ENCODE measurements at regions not wholly inside any gene's neighbourhood (a gene's known extent, or its start where the extent isn't known, plus 50 kb on each side); places are given as distances from the start of the nearest gene placed in this dataset.
"Not testable (repeated sequence)": the region's sequence is repeated elsewhere in the genome, so short reads cannot be mapped to it uniquely, and the experiment has no call there.

DNA sequence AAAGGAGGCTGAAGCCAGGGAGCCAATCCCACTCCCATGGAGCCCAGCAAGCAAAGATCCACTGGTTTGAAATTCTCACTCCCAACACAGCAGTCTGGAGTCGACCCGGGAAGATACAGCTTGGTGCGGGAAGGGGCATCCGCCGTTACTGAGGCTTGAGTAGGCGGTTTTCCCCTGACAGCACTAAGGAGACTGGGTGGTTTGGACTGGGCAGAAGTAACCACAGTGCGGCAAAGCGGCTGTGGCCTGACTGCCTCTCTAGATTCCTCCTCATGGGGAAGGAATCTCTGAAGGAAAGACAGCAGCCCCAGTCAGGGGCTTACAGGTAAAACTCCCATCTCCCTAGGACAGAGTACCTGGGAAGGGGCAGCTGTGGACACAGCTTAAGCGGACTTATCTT, 261.6 kb upstream of the KYNU start:
- Histone ChIP-seq H3K4me3 (ENCODE audit: low read length) (no peak overlapping the region), H3K27me3 (ENCODE audit: insufficient read depth, low read length) (no peaks in the 10 kb centered on the region)

DNA sequence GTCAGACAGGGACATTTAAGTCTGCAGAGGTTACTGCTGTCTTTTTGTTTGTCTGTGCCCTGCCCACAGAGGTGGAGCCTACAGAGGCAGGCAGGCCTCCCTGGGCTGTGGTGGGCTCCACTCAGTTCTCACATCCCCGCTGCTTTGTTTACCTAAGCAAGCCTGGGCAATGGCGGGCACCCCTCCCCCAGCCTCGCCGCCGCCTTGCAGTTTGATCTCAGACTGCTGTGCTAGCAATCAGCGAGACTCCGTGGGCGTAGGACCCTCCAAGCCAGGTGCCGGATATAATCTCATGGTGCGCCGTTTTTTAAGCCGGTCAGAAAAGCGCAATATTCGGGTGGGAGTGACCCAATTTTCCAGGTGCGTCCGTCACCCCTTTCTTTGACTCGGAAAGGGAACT, 264.3 kb upstream of the KYNU start:
- H3K27me3 ChIP-seq (ENCODE audit: insufficient read depth, low read length); H3K4me1 ChIP-seq (ENCODE audit: insufficient read depth, low read length); H3K4me3 ChIP-seq (ENCODE audit: low read length); H3K27ac ChIP-seq (ENCODE audit: low read length); H3K9me3 ChIP-seq (ENCODE audit: insufficient read depth, low read depth, low read length); H3K36me3 ChIP-seq (ENCODE audit: insufficient read depth, low read depth, low read length); H3K9ac ChIP-seq (ENCODE audit: low read depth, low read length): not testable (repeated sequence)

More for the DNA sequence above, 261.6 kb upstream of the KYNU start:
- Histone ChIP-seq H3K4me1 (ENCODE audit: insufficient read depth, low read length) (no peaks in the 10 kb centered on the region), H3K36me3 (ENCODE audit: insufficient read depth, low read depth, low read length) (no peaks in the 10 kb centered on the region), H3K9ac (ENCODE audit: low read depth, low read length) (no peak overlapping the region), H3K27ac (ENCODE audit: low read length) (no peak overlapping the region), H3K9me3 (ENCODE audit: insufficient read depth, low read depth, low read length) (no peaks in the 10 kb centered on the region)

DNA sequence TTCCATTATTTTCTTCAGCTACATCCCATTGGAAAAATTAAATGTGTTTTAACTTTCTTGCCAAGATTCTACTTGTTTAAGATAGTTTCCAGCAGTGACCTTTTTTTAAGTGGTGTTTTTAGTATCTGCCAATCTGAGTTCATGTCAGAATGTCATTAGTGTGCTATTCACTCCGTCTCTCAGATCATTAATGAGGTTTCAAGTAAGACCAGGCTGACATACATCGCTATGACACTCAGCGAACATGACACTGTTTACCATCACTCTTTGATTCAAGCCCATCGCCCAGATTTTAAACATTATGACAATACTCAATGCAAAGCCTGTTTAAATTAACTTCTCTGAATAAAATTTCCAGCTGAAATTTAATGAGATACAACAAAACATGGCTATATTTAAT, 272.0 kb upstream of the KYNU start:
- no peaks in the 10 kb centered on the region for H3K4me1 ChIP-seq (ENCODE audit: insufficient read depth, low read length)
- no peaks in the 10 kb centered on the region for H3K27me3 ChIP-seq (ENCODE audit: insufficient read depth, low read length)
- H3K27ac ChIP-seq (ENCODE audit: low read length) = no peak overlapping the region
- H3K4me3 ChIP-seq (ENCODE audit: low read length) = no peak overlapping the region
- H3K9ac ChIP-seq (ENCODE audit: low read depth, low read length) = no peak overlapping the region
- H3K36me3 ChIP-seq (ENCODE audit: insufficient read depth, low read depth, low read length) = no peaks in the 10 kb centered on the region
- no peaks in the 10 kb centered on the region for H3K9me3 ChIP-seq (ENCODE audit: insufficient read depth, low read depth, low read length)

DNA sequence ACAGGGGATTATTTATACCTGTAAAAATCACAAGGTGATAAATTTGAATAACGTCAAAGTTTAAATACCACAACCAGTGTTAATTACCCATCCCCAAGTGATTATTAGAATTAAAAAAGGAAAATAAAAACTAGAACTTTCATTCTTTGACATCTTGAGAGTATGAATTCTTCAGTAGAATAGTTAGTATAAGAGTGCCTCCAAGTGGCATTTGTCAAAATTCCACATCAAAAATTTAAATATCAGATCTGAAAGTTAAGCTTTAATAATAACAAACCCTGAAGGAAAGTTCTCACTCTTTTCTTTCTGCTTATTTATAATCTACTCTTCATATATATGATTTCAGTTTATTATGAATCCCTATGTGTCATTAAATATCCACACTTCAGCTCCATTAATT, 273.7 kb upstream of the KYNU start:
- no peak overlapping the region for H3K9ac ChIP-seq (ENCODE audit: low read depth, low read length)
- no peaks in the 10 kb centered on the region for H3K4me1 ChIP-seq (ENCODE audit: insufficient read depth, low read length)
- H3K9me3 ChIP-seq (ENCODE audit: insufficient read depth, low read depth, low read length) = no peaks in the 10 kb centered on the region
- no peak overlapping the region for H3K4me3 ChIP-seq (ENCODE audit: low read length)
- no peak overlapping the region for H3K27ac ChIP-seq (ENCODE audit: low read length)
- H3K27me3 ChIP-seq (ENCODE audit: insufficient read depth, low read length) = no peaks in the 10 kb centered on the region
- H3K36me3 ChIP-seq (ENCODE audit: insufficient read depth, low read depth, low read length) = no peaks in the 10 kb centered on the region

DNA sequence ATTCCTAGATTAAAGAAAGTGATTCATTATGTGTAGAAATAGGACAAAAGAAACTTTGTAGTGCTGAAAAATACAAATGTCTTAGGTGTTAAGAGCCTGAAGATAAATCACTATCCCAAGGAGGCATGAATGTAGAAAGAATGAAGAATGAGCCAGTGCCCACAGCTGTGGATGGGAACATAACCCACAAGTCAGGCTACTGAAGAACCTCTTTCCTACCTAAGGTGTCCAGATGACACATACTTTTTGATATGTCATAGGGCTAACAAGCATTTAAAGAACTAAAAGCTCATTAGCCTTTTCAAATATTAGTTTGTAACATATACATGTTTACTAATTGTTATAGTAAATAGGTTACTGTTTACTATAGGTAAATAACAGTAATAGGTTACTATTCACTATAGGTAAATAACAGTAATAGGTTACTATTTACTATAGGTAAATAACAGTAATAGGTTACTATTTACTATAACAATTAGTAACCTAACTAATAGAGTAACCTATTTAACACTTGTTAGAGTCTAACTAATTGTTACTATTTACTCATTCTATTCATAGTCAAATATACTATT, 275.0 kb upstream of the KYNU start:
- Histone ChIP-seq H3K27me3 (ENCODE audit: insufficient read depth, low read length) (no peaks in the 10 kb centered on the region), H3K36me3 (ENCODE audit: insufficient read depth, low read depth, low read length) (no peaks in the 10 kb centered on the region), H3K4me3 (ENCODE audit: low read length) (no peak overlapping the region), H3K9me3 (ENCODE audit: insufficient read depth, low read depth, low read length) (no peaks in the 10 kb centered on the region), H3K9ac (ENCODE audit: low read depth, low read length) (no peak overlapping the region), H3K27ac (ENCODE audit: low read length) (no peak overlapping the region), H3K4me1 (ENCODE audit: insufficient read depth, low read length) (no peaks in the 10 kb centered on the region)

DNA sequence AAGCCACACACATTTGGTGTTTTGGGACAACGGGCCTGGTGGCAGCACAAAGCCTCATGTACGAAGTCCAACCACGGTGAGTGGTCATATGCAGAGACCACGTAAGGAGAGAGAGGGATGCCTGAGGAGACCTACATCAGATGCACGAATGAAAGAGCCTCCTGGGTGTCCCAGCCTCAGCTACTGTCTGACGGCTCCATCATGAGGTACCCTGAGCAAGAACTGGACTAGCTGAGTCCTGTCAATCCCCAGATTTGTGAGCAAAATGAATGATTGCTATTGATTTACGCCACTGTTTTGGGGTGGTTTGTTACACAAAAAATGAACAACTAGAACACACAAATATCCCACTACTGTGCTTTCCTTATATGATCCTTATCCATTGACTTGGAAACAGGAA, 275.7 kb upstream of the KYNU start:
- no peak overlapping the region for H3K27ac ChIP-seq (ENCODE audit: low read length)
- no peak overlapping the region for H3K4me3 ChIP-seq (ENCODE audit: low read length)
- H3K27me3 ChIP-seq (ENCODE audit: insufficient read depth, low read length) = no peaks in the 10 kb centered on the region
- H3K9ac ChIP-seq (ENCODE audit: low read depth, low read length) = no peak overlapping the region
- no peaks in the 10 kb centered on the region for H3K36me3 ChIP-seq (ENCODE audit: insufficient read depth, low read depth, low read length)
- no peaks in the 10 kb centered on the region for H3K4me1 ChIP-seq (ENCODE audit: insufficient read depth, low read length)
- H3K9me3 ChIP-seq (ENCODE audit: insufficient read depth, low read depth, low read length) = no peaks in the 10 kb centered on the region

DNA sequence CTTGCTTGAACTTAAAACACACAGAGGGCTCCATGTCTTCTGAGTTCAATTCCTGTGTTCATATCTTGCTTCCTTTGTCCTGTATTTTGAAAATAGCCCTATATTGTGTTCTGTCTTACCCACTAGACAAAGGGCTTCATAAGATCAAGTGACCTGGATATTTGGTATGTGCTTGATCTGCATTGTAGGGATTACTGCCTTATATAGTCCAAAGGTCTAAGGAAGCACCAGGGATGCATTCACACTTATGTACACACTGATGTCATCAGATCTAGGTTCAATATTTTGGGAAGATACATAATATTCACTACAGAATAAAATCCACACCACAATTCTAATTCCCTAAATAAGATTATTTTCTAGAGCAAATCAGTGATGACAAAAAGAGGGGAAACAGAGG, 278.0 kb upstream of the KYNU start:
- no peaks in the 10 kb centered on the region for H3K9me3 ChIP-seq (ENCODE audit: insufficient read depth, low read depth, low read length)
- H3K4me1 ChIP-seq (ENCODE audit: insufficient read depth, low read length) = no peaks in the 10 kb centered on the region
- H3K9ac ChIP-seq (ENCODE audit: low read depth, low read length) = no peak overlapping the region
- no peaks in the 10 kb centered on the region for H3K36me3 ChIP-seq (ENCODE audit: insufficient read depth, low read depth, low read length)
- no peaks in the 10 kb centered on the region for H3K27me3 ChIP-seq (ENCODE audit: insufficient read depth, low read length)
- no peak overlapping the region for H3K27ac ChIP-seq (ENCODE audit: low read length)
- no peak overlapping the region for H3K4me3 ChIP-seq (ENCODE audit: low read length)

DNA sequence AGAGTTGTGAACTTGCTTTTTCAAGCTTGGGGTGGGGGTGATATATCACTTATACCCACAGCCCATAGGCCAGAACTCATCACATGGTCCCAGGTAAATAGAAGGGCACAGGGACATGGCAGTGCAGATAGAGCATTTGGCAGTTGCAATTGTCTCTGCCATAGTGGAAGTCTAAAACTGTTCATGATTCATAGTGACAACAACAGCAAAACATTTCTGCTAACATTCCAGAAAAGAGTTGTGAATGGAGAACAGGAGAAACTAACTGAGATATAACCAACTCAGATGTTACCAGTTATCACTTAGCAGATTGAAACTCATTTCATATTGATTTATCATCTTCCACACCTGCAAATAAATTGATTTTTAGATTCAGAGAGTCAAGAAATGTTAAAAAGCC, 278.6 kb upstream of the KYNU start:
- Histone ChIP-seq H3K36me3 (ENCODE audit: insufficient read depth, low read depth, low read length) (no peaks in the 10 kb centered on the region), H3K9me3 (ENCODE audit: insufficient read depth, low read depth, low read length) (no peaks in the 10 kb centered on the region), H3K27ac (ENCODE audit: low read length) (no peak overlapping the region)

DNA sequence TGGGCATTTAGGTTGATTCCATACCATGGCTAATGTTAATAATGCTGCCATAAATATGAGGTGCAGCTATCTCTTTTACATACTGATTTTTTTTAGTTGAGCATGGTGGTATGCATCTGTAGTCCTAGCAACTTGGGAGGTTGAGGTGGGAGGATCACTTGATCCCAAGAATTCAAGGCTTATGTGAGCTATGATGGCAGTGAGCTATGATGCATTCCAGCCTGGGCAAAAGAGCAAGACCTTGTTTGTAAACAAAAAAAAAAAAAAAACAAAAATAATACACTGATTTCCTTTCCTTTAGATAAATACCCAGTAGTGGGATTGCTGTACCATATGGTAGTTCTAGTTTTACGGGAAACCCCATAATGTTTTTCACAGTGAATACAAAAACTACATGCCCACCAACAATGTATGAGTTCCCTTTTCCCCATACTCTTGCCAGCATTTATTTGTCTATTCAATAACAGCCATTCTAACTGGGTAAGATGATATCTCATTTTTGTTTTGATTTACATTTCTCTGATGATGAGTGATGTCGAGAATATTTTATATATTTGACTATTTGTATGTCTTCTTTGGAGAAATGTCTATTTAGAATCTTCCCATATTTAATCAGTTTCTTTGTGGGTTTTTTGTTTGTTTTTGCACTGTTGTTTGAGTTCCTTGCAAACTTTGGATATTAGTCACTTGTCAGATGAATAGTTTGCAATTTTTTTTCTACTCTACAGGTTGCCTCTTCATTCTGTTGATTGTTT, 281.0 kb upstream of the KYNU start:
- no peaks in the 10 kb centered on the region for H3K9me3 ChIP-seq (ENCODE audit: insufficient read depth, low read depth, low read length)
- H3K4me3 ChIP-seq (ENCODE audit: low read length) = no peak overlapping the region
- no peak overlapping the region for H3K27ac ChIP-seq (ENCODE audit: low read length)
- no peaks in the 10 kb centered on the region for H3K36me3 ChIP-seq (ENCODE audit: insufficient read depth, low read depth, low read length)
- no peak overlapping the region for H3K9ac ChIP-seq (ENCODE audit: low read depth, low read length)
- H3K27me3 ChIP-seq (ENCODE audit: insufficient read depth, low read length) = no peaks in the 10 kb centered on the region
- H3K4me1 ChIP-seq (ENCODE audit: insufficient read depth, low read length) = no peaks in the 10 kb centered on the region

More for the DNA sequence above, 278.6 kb upstream of the KYNU start:
- H3K9ac ChIP-seq (ENCODE audit: low read depth, low read length) = no peak overlapping the region
- no peak overlapping the region for H3K4me3 ChIP-seq (ENCODE audit: low read length)
- no peaks in the 10 kb centered on the region for H3K27me3 ChIP-seq (ENCODE audit: insufficient read depth, low read length)
- no peaks in the 10 kb centered on the region for H3K4me1 ChIP-seq (ENCODE audit: insufficient read depth, low read length)

DNA sequence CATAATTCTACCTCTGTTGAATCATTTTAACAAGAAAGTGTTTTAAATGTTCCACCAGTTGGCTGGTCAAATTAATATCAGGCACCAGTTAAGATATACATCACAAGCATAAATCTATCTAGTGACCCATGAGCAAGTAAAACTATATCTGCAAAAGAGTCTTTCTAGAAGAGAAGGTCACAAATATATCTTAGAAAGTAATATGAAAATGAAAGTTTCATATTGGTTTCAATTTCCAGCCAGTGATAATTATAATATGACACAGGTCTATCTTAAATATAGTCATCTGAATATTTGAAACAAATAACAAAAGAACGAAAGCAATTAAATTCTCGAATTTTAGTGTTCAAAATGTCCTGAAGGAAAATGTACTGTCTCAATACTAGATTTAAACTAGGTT, 282.5 kb upstream of the KYNU start:
- Histone ChIP-seq H3K9ac (ENCODE audit: low read depth, low read length) (no peak overlapping the region), H3K4me3 (ENCODE audit: low read length) (no peak overlapping the region), H3K27ac (ENCODE audit: low read length) (no peak overlapping the region), H3K4me1 (ENCODE audit: insufficient read depth, low read length) (no peaks in the 10 kb centered on the region), H3K9me3 (ENCODE audit: insufficient read depth, low read depth, low read length) (no peaks in the 10 kb centered on the region), H3K27me3 (ENCODE audit: insufficient read depth, low read length) (no peaks in the 10 kb centered on the region), H3K36me3 (ENCODE audit: insufficient read depth, low read depth, low read length) (no peaks in the 10 kb centered on the region)

DNA sequence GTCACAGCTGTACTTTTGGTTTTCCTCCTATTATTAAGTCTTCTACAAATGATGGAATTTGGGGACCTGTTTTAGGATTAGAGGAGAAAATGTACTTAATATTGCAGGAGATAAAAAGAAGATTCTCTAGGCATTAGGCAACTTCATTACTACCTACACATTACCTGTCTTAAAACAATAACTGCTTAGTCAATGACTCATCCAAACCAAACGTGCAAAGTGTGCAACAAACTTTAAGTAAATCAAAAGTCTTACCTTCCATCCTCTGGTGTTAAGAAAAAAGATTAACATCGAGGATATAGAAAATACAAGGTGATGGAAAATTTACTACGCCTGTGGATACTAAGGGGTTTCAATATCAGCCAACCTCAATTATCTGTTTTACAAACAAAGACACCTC, 285.3 kb upstream of the KYNU start:
- no peak overlapping the region for H3K27ac ChIP-seq (ENCODE audit: low read length)
- H3K36me3 ChIP-seq (ENCODE audit: insufficient read depth, low read depth, low read length) = no peaks in the 10 kb centered on the region

DNA sequence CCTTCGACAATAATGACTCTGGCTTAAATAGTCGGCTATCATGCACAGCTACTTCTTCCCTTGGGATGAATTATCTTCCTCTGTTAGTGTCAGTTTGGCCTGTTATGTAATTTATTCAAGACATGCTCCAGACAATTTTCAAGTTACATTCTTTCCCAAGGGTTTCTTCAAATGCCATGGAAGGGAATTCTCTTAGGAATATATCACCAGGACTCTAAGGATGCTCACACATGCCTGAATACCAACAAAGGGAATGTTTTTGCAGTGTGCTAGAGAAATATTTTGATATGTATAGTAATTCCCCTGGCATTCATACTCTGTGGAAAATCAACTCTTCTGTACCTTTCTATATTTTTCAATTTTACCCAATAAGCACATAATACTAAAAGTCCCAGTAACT, 286.0 kb upstream of the KYNU start:
- Histone ChIP-seq H3K36me3 (ENCODE audit: insufficient read depth, low read depth, low read length) (no peaks in the 10 kb centered on the region), H3K27ac (ENCODE audit: low read length) (no peak overlapping the region), H3K9me3 (ENCODE audit: insufficient read depth, low read depth, low read length) (no peaks in the 10 kb centered on the region), H3K9ac (ENCODE audit: low read depth, low read length) (no peak overlapping the region), H3K27me3 (ENCODE audit: insufficient read depth, low read length) (no peaks in the 10 kb centered on the region), H3K4me3 (ENCODE audit: low read length) (no peak overlapping the region), H3K4me1 (ENCODE audit: insufficient read depth, low read length) (no peaks in the 10 kb centered on the region)

More for the DNA sequence above, 285.3 kb upstream of the KYNU start:
- no peaks in the 10 kb centered on the region for H3K9me3 ChIP-seq (ENCODE audit: insufficient read depth, low read depth, low read length)
- H3K27me3 ChIP-seq (ENCODE audit: insufficient read depth, low read length) = no peaks in the 10 kb centered on the region
- no peak overlapping the region for H3K4me3 ChIP-seq (ENCODE audit: low read length)
- H3K9ac ChIP-seq (ENCODE audit: low read depth, low read length) = no peak overlapping the region
- no peaks in the 10 kb centered on the region for H3K4me1 ChIP-seq (ENCODE audit: insufficient read depth, low read length)
